ENCODE measurements at regions not wholly inside any gene's neighbourhood (a gene's known extent, or its start where the extent isn't known, plus 50 kb on each side); places are given as distances from the start of the nearest gene placed in this dataset.

DNA sequence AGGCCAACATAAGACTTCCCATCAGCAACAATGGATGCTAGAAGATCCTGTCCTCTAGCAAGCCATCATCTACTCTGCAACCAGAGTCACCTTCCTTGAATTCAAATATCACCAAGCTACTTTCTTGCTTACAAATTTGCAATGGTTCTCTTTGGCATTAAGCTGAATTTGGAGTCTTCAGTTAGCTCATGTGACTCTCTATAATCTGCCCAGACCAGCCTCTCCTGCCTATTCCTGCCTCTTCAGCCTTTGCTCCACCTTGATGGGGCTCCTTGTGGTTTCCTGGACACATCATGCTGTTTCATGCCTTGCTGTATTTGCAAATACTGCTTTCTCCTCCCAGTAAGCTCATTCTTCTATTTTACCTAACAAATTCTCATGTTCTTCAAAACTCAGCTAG is 82.3 kb downstream of the RASSF10 start (continued):
- TF ChIP-seq, protein P1, sequence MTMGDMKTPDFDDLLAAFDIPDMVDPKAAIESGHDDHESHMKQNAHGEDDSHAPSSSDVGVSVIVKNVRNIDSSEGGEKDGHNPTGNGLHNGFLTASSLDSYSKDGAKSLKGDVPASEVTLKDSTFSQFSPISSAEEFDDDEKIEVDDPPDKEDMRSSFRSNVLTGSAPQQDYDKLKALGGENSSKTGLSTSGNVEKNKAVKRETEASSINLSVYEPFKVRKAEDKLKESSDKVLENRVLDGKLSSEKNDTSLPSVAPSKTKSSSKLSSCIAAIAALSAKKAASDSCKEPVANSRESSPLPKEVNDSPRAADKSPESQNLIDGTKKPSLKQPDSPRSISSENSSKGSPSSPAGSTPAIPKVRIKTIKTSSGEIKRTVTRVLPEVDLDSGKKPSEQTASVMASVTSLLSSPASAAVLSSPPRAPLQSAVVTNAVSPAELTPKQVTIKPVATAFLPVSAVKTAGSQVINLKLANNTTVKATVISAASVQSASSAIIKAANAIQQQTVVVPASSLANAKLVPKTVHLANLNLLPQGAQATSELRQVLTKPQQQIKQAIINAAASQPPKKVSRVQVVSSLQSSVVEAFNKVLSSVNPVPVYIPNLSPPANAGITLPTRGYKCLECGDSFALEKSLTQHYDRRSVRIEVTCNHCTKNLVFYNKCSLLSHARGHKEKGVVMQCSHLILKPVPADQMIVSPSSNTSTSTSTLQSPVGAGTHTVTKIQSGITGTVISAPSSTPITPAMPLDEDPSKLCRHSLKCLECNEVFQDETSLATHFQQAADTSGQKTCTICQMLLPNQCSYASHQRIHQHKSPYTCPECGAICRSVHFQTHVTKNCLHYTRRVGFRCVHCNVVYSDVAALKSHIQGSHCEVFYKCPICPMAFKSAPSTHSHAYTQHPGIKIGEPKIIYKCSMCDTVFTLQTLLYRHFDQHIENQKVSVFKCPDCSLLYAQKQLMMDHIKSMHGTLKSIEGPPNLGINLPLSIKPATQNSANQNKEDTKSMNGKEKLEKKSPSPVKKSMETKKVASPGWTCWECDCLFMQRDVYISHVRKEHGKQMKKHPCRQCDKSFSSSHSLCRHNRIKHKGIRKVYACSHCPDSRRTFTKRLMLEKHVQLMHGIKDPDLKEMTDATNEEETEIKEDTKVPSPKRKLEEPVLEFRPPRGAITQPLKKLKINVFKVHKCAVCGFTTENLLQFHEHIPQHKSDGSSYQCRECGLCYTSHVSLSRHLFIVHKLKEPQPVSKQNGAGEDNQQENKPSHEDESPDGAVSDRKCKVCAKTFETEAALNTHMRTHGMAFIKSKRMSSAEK (CRISPR knock-in tag; IDR thresholded peaks at IDR 0.05; ENCODE audit: borderline replicate concordance), result no peak
- TF ChIP-seq, protein P2, sequence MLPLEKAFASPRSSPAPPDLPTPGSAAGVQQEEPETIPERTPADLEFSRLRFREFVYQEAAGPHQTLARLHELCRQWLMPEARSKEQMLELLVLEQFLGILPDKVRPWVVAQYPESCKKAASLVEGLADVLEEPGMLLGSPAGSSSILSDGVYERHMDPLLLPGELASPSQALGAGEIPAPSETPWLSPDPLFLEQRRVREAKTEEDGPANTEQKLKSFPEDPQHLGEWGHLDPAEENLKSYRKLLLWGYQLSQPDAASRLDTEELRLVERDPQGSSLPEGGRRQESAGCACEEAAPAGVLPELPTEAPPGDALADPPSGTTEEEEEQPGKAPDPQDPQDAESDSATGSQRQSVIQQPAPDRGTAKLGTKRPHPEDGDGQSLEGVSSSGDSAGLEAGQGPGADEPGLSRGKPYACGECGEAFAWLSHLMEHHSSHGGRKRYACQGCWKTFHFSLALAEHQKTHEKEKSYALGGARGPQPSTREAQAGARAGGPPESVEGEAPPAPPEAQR (CRISPR knock-in tag; IDR thresholded peaks at IDR 0.05), result no peak
- TF ChIP-seq, protein P3, sequence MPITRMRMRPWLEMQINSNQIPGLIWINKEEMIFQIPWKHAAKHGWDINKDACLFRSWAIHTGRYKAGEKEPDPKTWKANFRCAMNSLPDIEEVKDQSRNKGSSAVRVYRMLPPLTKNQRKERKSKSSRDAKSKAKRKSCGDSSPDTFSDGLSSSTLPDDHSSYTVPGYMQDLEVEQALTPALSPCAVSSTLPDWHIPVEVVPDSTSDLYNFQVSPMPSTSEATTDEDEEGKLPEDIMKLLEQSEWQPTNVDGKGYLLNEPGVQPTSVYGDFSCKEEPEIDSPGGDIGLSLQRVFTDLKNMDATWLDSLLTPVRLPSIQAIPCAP (CRISPR knock-in tag; IDR thresholded peaks at IDR 0.05), result no peak
- TF ChIP-seq ZNF219 (CRISPR knock-in tag; IDR thresholded peaks at IDR 0.05; ENCODE audit: borderline replicate concordance), result no peak
- TF ChIP-seq GABPB1 (CRISPR knock-in tag; IDR thresholded peaks at IDR 0.05), result no peak
- TF ChIP-seq, protein P4, sequence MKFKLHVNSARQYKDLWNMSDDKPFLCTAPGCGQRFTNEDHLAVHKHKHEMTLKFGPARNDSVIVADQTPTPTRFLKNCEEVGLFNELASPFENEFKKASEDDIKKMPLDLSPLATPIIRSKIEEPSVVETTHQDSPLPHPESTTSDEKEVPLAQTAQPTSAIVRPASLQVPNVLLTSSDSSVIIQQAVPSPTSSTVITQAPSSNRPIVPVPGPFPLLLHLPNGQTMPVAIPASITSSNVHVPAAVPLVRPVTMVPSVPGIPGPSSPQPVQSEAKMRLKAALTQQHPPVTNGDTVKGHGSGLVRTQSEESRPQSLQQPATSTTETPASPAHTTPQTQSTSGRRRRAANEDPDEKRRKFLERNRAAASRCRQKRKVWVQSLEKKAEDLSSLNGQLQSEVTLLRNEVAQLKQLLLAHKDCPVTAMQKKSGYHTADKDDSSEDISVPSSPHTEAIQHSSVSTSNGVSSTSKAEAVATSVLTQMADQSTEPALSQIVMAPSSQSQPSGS (CRISPR knock-in tag; IDR thresholded peaks at IDR 0.05; ENCODE audit: borderline replicate concordance, low read depth), result no peak
- TF ChIP-seq, protein P5, sequence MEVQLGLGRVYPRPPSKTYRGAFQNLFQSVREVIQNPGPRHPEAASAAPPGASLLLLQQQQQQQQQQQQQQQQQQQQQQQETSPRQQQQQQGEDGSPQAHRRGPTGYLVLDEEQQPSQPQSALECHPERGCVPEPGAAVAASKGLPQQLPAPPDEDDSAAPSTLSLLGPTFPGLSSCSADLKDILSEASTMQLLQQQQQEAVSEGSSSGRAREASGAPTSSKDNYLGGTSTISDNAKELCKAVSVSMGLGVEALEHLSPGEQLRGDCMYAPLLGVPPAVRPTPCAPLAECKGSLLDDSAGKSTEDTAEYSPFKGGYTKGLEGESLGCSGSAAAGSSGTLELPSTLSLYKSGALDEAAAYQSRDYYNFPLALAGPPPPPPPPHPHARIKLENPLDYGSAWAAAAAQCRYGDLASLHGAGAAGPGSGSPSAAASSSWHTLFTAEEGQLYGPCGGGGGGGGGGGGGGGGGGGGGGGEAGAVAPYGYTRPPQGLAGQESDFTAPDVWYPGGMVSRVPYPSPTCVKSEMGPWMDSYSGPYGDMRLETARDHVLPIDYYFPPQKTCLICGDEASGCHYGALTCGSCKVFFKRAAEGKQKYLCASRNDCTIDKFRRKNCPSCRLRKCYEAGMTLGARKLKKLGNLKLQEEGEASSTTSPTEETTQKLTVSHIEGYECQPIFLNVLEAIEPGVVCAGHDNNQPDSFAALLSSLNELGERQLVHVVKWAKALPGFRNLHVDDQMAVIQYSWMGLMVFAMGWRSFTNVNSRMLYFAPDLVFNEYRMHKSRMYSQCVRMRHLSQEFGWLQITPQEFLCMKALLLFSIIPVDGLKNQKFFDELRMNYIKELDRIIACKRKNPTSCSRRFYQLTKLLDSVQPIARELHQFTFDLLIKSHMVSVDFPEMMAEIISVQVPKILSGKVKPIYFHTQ (CRISPR knock-in tag; IDR thresholded peaks at IDR 0.05), result no peak
- TF ChIP-seq ESRRA (CRISPR knock-in tag; IDR thresholded peaks at IDR 0.05; ENCODE audit: borderline replicate concordance), result no peak
- no peak for TF ChIP-seq TEAD4 (CRISPR knock-in tag; IDR thresholded peaks at IDR 0.05)
- no peak for TF ChIP-seq FOXK1 (CRISPR knock-in tag; IDR thresholded peaks at IDR 0.05)

DNA sequence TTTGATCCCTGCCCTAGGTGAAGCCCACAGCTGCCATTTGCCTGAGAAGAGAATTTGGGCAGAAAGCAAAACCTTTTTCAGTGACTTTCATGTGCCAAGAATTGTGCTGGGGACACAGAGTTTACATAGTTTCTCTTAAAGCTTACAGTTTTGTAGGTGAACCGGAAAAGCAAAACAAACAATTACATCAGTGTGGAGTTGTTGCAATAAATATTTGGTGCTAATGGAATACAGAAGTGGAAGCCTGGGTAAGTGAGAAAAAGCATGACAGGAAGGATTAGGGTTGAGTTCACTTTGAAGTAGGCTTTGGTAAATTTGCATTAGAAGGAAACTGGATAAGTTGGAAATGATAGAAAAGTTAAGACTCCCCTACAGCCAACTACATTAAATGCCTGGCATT is 82.7 kb downstream of the RASSF10 start:
- DNase-seq (ENCODE audit: low spot score) (no peak), ATAC-seq (no peak)
- Mint-ChIP-seq H3K27ac (no peak overlapping the region), H3K4me1 (peaks cover 10% of the 10 kb centered on the region), H3K9me3 (peaks cover 20% of the 10 kb centered on the region), H3K27me3 (ENCODE audit: low read depth) (peaks cover 4% of the 10 kb centered on the region; the same call in 1 of the 2 replicates), H3K4me3 (no peak overlapping the region), H3K36me3 (peaks cover 4% of the 10 kb centered on the region; the same call in 1 of the 2 replicates)
- ChIA-PET POLR2A (interaction anchor here (0.7 kb wide), 1 partner anchor 14 kb away, joined by 5 read pairs; no protein-coding TSS in a partner anchor), CTCF (no interaction called here)
- TF ChIP-seq FOXJ3 (CRISPR knock-in tag; IDR thresholded peaks at IDR 0.05; ENCODE audit: borderline replicate concordance) (no peak), GABPB1 (CRISPR knock-in tag; IDR thresholded peaks at IDR 0.05) (peak; percentile 56; the same call in 1 of the 2 replicates)
- TF ChIP-seq, protein P6, sequence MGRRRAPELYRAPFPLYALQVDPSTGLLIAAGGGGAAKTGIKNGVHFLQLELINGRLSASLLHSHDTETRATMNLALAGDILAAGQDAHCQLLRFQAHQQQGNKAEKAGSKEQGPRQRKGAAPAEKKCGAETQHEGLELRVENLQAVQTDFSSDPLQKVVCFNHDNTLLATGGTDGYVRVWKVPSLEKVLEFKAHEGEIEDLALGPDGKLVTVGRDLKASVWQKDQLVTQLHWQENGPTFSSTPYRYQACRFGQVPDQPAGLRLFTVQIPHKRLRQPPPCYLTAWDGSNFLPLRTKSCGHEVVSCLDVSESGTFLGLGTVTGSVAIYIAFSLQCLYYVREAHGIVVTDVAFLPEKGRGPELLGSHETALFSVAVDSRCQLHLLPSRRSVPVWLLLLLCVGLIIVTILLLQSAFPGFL (CRISPR knock-in tag; IDR thresholded peaks at IDR 0.05; ENCODE audit: borderline replicate concordance), result no peak
